Epithelial cell of proximal tubule (primary cell): ENCODE measurements at regions not wholly inside any gene's neighbourhood (a gene's known extent, or its start where the extent isn't known, plus 50 kb on each side); places are given as distances from the start of the nearest gene placed in this dataset.
"Not testable (repeated sequence)": the region's sequence is repeated elsewhere in the genome, so short reads cannot be mapped to it uniquely, and the experiment has no call there.

ENCODE experiments used
- DNase-seq: peaks from one replicate; pipeline ENCODE4 v3.0.0-alpha.2; 2011; ENCODE audit warnings: low read depth
- H3K4me3 ChIP-seq: 2 replicates; pipeline ENCODE4 v1.5.1; 2011; ENCODE audit warnings: low read depth, mild to moderate bottlenecking, low read length
- TF ChIP-seq, protein P1 (sequence below): conservative IDR thresholded peaks from 2 replicates; pipeline ENCODE4 v1.5.1; 2012; ENCODE audit warnings: low read depth, mild to moderate bottlenecking, low read length

DNA sequence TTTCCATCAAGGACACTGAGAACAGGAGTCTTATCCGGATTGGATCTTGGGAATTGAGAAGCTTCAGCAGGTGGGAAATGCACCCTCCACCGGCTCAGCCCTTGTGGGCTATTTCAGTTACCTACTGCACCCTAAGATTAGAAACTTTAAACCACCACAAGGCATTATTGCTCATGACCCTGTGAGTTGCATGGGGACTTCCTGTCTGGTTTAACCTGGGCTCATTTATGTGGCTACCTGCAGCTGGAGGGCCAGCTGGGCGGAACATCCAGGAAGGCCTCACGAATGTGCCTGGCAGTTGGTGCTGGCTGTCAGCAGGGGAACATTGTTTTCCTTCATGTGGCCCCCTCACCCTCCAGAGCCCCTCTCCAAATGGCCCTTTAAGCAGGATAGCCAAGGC lies 164.1 kb downstream of the DEFB131A start:
- no peak for DNase-seq
- TF ChIP-seq, protein P1, sequence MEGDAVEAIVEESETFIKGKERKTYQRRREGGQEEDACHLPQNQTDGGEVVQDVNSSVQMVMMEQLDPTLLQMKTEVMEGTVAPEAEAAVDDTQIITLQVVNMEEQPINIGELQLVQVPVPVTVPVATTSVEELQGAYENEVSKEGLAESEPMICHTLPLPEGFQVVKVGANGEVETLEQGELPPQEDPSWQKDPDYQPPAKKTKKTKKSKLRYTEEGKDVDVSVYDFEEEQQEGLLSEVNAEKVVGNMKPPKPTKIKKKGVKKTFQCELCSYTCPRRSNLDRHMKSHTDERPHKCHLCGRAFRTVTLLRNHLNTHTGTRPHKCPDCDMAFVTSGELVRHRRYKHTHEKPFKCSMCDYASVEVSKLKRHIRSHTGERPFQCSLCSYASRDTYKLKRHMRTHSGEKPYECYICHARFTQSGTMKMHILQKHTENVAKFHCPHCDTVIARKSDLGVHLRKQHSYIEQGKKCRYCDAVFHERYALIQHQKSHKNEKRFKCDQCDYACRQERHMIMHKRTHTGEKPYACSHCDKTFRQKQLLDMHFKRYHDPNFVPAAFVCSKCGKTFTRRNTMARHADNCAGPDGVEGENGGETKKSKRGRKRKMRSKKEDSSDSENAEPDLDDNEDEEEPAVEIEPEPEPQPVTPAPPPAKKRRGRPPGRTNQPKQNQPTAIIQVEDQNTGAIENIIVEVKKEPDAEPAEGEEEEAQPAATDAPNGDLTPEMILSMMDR: no peak
- H3K4me3 ChIP-seq: no peak overlapping the region

DNA sequence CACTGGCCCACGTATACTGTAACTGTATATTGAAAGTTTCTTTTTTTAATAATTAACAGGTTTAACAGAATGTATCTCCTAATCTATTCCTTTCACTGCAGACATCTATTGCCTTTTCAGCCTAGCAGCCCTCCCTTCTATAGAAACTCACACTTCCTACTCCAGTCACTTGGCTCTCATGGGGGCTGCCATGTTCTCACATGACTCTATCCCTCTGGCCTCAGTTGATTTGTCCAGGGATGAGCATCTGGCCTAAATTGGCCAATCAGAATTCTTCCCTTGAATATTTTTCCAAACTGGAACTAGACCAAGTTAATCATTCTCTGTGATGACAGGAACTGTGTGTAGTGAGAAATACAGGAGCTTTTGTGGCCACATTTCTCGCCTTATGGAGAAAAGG lies 166.1 kb downstream of the DEFB131A start:
- not testable (repeated sequence) for DNase-seq, H3K4me3 ChIP-seq

DNA sequence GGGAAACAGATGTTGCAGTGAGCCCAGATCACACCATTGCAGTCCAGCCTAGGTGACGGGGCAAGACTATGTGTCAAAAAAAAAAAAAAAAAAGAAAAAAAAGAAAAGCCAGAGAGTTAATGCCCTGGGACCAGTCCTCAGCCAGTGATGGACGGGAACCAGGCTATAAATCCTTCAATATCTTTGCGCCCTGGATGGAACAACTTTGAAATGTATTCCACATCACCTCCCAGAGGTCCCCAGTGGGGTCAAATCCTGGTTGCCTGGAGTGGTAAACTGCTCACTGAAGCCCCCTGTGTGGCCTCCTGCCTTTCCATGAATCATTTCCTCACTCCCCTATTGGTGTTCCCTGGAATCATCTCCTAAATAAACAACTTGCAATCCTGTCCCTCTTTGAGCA lies 166.9 kb downstream of the DEFB131A start:
- no peak for DNase-seq
- H3K4me3 ChIP-seq: no peak overlapping the region
- TF ChIP-seq, protein P1: no peak

DNA sequence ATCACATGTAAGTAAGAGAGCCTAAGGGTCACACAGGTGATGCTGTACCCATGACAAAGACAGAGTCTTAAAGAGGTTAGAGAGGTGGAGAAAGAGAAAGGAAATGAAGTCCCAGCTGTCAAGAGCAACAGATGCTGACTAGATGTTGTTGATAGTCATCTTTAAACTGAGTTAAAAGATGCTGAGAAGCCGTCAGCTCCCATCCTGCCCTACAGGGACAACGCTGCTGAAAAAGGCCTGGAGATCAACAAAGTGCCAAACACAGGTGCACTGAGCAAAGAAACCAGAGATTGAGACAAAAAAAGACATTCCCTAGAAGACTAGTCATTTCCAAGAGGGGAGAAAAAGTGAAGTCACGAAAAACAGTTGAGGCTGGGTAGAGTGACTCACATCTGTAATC lies 145.0 kb upstream of the DRD5 start:
- not testable (repeated sequence) for H3K4me3 ChIP-seq, DNase-seq

DNA sequence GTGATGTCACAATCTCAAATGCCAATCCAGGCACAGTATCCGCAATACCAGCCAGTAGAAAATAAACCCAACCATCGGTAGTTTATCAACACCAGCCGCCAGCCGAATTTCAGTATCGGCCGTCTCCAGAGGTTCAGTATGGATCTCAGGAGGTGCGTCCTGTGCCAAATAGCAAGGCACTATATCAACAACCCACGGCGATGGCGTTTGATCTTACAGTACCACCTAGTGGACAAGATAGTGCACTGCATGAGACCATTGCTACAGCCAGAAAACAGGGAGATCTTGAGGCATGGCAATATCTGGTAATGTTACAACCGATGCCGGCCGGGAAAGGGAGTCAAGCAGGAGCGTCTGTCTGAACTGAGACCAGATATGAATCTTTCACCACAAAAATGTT lies 121.8 kb upstream of the DRD5 start:
- DNase-seq: peak; percentile 1
- TF ChIP-seq, protein P1: peak; percentile 55
- not testable (repeated sequence) for H3K4me3 ChIP-seq

DNA sequence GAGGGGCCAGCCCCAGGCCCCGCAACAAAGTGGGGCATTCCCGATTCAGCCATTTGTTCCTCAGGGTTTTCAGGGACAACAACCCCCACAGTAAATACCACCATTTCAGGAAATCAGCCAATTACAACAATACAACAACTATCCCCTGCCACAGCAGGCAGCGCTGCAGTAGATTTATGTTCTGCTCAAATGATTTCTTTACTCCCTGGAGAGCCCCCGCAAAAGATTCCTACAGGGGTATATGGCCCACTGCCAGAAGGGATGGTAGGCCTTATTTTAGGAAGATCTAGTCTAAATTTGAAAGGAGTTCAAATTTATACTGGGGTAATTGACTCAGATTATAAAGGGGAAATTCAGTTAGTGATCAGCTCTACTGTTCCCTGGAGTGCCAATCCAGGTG lies 120.5 kb upstream of the DRD5 start:
- not testable (repeated sequence) for DNase-seq, H3K4me3 ChIP-seq

DNA sequence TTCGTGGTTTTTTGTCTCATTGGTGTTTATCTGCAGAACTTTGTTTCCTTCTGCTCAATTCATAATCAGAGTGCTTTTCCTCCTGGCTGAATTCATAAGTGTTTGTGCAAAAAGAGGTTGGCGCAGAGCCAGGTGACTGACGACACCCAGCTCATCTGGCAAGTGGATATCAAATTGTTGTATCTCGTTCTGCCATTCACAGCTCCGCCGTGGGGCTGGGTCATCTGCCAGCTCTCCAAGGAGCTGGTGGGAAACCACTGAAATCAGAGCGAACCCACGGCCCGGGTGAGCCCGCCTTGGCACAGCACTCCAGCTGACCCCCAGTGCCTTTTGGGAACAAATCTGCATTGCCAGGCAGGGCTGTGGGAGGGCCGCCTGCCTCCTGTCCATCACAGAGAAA lies 110.7 kb upstream of the DRD5 start:
- not testable (repeated sequence) for H3K4me3 ChIP-seq, DNase-seq

DNA sequence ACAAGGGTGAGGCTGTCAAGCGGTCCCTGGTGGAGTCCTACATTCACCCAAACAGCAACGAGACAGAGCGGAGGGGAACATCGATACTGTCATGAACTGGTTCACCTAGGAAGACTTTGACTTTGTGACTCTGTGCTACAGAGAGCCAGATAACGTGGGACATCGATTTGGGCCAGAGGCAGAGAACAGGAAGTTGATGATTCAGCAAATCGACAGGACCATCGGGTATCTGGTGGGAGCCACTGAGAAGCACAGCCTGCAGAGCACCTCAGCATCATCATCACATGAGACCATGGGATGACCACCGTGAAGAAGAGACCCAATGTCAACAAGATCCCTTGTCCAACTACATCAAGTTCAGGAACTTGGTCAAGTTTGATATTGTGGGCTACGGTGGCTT lies 104.1 kb upstream of the DRD5 start:
- not testable (repeated sequence) for DNase-seq, H3K4me3 ChIP-seq

DNA sequence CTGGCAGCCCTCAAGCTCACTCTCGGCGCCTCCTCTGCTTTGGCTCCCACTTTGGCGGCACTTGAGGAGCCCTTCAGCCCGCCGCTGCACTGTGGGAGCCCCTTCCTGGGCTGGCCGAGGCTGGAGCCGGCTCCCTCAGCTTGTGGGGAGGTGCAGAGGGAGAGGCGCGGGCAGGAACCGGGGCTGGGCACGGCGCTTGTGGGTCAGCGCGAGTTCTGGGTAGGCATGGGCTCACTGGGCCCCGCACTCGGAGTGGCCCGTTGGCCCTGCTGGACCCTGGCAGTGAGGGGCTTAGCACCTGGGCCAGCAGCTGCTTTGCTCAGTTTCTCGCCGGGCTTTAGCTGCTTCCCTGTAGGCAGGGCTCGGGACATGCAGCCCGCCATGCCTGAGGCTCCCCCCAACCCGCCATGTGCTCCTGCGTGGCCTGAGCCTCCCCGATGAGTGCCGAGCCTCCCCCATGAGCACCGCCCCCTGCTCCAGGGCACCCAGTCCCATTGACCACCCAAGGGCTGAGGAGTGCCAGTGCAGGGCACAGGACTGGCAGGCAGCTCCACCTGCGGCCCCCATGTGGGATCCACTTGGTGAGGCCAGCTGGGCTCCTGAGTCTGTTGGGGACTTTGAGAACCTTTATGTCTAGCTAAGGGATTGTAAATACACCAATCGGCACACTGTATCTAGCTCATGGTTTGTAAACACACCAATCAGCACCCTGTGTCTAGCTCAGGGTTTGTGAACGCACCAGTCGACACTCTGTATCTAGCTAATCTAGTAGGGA lies 101.5 kb upstream of the DRD5 start:
- TF ChIP-seq, protein P1: no peak
- no peak overlapping the region for H3K4me3 ChIP-seq
- DNase-seq: no peak

DNA sequence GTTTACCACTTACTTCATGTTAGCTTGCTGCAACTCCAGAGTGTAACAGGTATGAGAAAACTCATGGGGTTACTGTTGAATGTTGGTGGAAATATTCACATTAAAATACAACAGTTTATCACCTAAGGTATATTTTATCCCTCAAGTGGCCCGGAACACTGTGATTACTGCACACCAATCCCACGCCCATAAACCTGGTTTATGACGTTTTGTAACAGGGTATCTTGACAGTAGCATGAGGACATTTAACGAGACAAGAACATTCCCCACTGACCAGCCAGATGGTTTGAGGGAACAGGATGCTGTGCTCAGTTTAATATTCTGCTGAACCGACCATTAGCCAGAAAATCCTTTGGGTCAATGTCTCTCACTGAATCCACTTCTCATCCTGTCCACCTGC lies 98.3 kb upstream of the DRD5 start:
- not testable (repeated sequence) for H3K4me3 ChIP-seq, DNase-seq

DNA sequence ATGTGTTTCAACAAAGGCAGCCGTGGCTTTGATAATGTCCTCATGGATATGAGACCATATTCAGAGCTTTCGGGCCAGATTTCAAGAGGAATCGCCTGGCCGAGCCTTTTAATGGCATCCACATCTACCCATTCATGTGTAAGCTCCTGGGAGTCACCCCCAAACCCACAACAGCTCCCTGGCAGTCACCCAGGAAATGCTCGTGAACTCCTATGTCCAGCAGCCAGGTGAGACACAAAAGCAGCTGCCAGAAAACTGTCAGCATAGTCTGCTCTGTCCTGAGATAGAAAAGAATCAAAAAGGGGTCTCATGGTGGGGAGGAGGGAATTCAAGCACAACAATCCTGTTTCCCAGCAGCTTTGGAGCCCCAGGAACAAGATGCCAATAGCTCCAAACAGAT lies 96.4 kb upstream of the DRD5 start:
- DNase-seq, H3K4me3 ChIP-seq: not testable (repeated sequence)
